ENCODE measurements at regions not wholly inside any gene's neighbourhood (a gene's known extent, or its start where the extent isn't known, plus 50 kb on each side); places are given as distances from the start of the nearest gene placed in this dataset.

- Histone ChIP-seq H3K36me3 (replicated peaks) (no peaks in the 10 kb centered on the region), H3K4me3 (ENCODE audit: low read depth, low read length) (no peak overlapping the region), H3K27me3 (replicated peaks) (no peaks in the 10 kb centered on the region), H3K27ac (no peak overlapping the region)
- TF ChIP-seq, protein P1, sequence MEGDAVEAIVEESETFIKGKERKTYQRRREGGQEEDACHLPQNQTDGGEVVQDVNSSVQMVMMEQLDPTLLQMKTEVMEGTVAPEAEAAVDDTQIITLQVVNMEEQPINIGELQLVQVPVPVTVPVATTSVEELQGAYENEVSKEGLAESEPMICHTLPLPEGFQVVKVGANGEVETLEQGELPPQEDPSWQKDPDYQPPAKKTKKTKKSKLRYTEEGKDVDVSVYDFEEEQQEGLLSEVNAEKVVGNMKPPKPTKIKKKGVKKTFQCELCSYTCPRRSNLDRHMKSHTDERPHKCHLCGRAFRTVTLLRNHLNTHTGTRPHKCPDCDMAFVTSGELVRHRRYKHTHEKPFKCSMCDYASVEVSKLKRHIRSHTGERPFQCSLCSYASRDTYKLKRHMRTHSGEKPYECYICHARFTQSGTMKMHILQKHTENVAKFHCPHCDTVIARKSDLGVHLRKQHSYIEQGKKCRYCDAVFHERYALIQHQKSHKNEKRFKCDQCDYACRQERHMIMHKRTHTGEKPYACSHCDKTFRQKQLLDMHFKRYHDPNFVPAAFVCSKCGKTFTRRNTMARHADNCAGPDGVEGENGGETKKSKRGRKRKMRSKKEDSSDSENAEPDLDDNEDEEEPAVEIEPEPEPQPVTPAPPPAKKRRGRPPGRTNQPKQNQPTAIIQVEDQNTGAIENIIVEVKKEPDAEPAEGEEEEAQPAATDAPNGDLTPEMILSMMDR (IDR thresholded peaks at IDR 0.05; ENCODE audit: low read depth, low read length, missing control alignments): no peak
- in situ Hi-C loops (cut with HindIII; ENCODE audit: low pct_ligation_motif_present, low sequenced_read_pairs): no loop called here
- no peak for DNase-seq
Observed at GRCh38 chr16:85380002-85380395, 233.1 kb upstream of the GSE1 start.

DNA sequence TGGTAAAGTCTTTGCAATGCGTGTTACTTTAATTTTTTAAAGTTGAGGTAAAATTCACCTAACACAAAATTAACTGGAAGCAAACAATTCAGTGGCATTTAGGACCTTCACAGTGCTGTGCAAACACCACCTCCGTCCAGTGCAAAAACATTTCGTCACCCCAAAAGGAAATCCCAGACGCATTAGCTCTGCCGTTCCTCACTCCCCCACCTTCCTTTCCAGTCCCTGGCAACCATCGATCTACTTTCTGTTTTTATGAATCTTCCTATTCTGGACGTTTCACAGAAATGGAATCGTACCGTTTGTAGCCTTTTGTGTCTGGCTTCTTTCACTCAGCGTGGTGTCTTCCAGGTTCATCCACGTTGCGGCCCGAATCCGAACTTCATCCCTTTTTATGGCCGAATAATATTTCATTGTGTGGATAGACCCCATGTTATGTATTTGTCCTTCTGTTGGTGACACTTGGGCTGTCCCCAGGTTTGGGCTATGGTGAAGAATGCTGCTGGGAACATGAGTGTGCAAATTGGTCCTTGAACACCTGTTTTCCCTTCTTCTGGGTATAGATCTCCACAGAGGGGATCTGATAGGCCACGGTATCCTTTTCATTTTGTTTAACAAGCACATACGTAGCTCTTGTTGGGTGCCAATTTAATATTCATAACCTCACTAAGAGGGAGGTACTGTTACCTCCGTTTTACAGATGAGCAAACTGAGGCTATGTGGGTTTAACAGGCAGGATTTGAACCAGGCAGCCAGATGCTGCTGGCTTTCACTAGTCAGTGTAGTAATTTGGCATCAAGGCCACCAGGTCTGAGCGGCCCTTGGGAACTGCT lies 232.0 kb upstream of the GSE1 start:
- no peak for DNase-seq
- H3K4me3 ChIP-seq (ENCODE audit: low read depth, low read length): no peak overlapping the region
- H3K27ac ChIP-seq: peak overlapping the region; percentile 35
- TF ChIP-seq, protein P1 (IDR thresholded peaks at IDR 0.05; ENCODE audit: low read depth, low read length, missing control alignments): no peak
- no peaks in the 10 kb centered on the region for H3K27me3 ChIP-seq (replicated peaks)
- in situ Hi-C loops (cut with HindIII; ENCODE audit: low pct_ligation_motif_present, low sequenced_read_pairs): no loop called here
- H3K36me3 ChIP-seq (replicated peaks): no peaks in the 10 kb centered on the region

GRCh38 chr16:85381738-85382592 lies 231.2 kb upstream of the GSE1 start:
- Histone ChIP-seq H3K27ac (peak overlapping the region; percentile 35), H3K27me3 (replicated peaks) (no peaks in the 10 kb centered on the region), H3K36me3 (replicated peaks) (no peaks in the 10 kb centered on the region), H3K4me3 (ENCODE audit: low read depth, low read length) (no peak overlapping the region)
- peak; percentile 60 for DNase-seq
- TF ChIP-seq, protein P1 (IDR thresholded peaks at IDR 0.05; ENCODE audit: low read depth, low read length, missing control alignments): no peak
- in situ Hi-C loops (cut with HindIII; ENCODE audit: low pct_ligation_motif_present, low sequenced_read_pairs): no loop called here

DNA sequence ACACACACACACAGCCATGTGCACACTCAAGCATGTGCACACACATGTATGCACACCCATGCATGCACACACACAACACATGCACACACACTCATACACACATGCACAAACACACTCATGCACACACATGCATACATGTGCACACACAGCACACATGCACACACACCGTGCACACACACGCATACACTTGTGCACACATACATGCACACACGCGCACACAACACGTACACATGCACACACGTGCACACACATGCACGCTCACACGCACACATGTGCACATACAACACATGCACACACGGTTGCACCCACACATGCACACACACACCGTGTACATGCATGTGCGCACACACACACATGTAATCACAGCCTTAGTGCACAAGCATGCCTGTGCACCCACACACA lies 230.4 kb upstream of the GSE1 start:
- TF ChIP-seq, protein P1 (IDR thresholded peaks at IDR 0.05; ENCODE audit: low read depth, low read length, missing control alignments): no peak
- Histone ChIP-seq H3K4me3 (ENCODE audit: low read depth, low read length) (no peak overlapping the region), H3K27ac (peak overlapping the region; percentile 35), H3K36me3 (replicated peaks) (no peaks in the 10 kb centered on the region), H3K27me3 (replicated peaks) (no peaks in the 10 kb centered on the region)
- DNase-seq: no peak
- in situ Hi-C loops (cut with HindIII; ENCODE audit: low pct_ligation_motif_present, low sequenced_read_pairs): no loop called here

DNA sequence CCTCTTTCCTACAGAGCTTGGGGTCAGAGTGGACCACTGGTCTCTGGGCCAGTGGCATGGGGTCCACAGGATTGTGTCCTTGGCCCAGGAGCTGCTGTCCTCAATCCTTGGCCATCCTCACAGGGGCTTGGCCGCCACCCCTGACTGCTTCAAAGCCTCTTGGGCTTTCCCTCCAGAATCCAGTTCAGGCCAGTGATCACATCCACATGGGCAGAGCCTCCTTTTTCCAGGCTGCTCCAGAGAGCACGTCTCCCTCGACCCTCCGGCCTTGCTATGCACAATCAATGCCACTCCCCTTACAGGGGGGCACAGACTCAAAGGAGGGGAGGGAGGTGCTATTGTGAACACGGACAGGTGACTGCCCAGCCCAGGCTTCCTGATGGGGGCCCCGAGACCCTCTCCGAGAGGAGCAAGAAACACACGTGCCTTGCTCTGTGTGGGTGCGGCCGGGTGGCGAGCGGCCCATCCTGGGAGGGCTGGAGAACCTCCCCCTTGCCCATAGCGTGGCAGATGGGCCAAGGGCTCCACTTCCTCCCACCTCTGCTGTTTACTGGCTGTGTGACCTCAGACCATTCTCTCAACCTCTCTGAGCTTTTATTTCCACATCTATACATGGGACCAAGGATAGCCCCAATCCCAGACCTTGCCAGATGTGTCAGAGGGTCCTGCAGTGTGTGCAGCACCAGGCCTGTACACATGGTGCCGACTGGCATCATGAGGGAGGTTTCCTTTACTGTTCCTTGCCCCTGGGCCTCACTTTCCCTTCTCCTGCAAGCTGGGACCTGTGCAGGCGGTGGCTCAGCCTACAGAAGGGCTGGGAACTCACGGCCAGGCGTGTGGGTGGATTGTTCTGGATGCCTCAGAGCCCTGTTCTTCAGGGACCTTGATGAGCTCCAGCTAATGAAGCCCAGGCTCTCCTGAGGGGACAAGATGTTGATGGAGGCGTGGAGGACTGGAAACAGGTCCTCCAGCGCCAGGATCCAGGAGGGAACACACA lies 229.0 kb upstream of the GSE1 start:
- Histone ChIP-seq H3K27ac (no peak overlapping the region), H3K36me3 (replicated peaks) (no peaks in the 10 kb centered on the region), H3K4me3 (ENCODE audit: low read depth, low read length) (no peak overlapping the region), H3K27me3 (replicated peaks) (no peaks in the 10 kb centered on the region)
- in situ Hi-C loops (cut with HindIII; ENCODE audit: low pct_ligation_motif_present, low sequenced_read_pairs): no loop called here
- DNase-seq: no peak
- TF ChIP-seq, protein P1 (IDR thresholded peaks at IDR 0.05; ENCODE audit: low read depth, low read length, missing control alignments): no peak
